Stimulated activated CD4-positive, alpha-beta T cell treated with anti-CD3 and anti-CD28 coated beads, Interleukin-2, amount 100 ng/mL, for 24 hours (primary cell): ENCODE measurements at regions not wholly inside any gene's neighbourhood (a gene's known extent, or its start where the extent isn't known, plus 50 kb on each side); places are given as distances from the start of the nearest gene placed in this dataset.

Experiments used
- DNase-seq, 2 donors: peaks; one replicate each; pipeline ENCODE4 v3.0.0-alpha.2; 2020

- DNase-seq = no peak
These were observed 736.4 kb upstream of the LRFN5 start for GRCh38 chr14:40870252-40870651.

- no peak for DNase-seq
These were observed 747.6 kb upstream of the LRFN5 start for GRCh38 chr14:40859055-40859454.

- no peak for DNase-seq
These were observed 751.3 kb upstream of the LRFN5 start for GRCh38 chr14:40855343-40855742.

DNA sequence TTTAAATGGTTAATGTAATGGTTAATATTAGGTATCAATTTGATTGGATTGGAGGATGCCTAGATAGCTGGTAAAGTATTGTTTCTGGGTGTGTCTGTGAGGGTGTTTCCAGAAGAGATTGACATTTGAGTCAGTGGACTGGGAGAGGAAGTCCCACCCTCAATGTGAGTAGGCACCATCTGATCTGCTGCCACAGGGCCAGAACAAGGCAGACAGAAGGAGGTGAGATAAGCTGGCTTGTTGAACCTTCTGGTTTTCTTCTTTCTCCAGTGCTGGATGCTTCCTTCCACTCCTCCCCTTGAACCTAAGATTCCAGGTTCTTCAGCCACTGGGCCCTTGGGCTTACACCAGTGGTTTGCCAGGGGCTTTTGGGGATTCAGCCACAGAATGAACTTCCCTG is 756.5 kb upstream of the LRFN5 start:
- DNase-seq = no peak

GRCh38 chr14:40847480-40847879 is 759.2 kb upstream of the LRFN5 start:
- DNase-seq = no peak

GRCh38 chr14:40842816-40843215 is 763.9 kb upstream of the LRFN5 start:
- no peak for DNase-seq

- DNase-seq = no peak
These were observed 764.8 kb upstream of the LRFN5 start for GRCh38 chr14:40841886-40842285.

- DNase-seq = no peak
These were observed 768.1 kb upstream of the LRFN5 start for GRCh38 chr14:40838601-40839000.

GRCh38 chr14:40806471-40806870 is 800.2 kb upstream of the LRFN5 start:
- no peak for DNase-seq

DNA sequence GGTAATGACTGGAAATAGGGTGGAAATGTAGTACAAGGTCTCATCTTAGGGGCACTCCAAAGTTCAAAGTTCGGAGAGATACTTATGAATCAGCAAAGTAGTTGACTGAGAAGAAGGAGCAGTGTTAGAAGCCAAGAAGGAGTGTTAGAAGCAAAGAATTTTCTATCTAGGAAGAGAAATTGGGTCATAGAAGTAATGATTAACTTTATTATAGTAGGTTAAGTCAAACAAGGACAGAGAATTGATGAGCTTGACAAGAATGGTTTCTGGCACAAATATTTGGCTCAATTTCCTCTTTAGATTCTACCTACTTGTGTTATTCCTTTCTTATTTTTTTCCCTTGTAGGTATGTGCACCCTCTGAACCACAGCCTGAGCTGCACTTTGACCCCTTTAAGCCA is 810.5 kb upstream of the LRFN5 start:
- no peak for DNase-seq

GRCh38 chr14:40784860-40785259 is 821.8 kb upstream of the LRFN5 start:
- DNase-seq = no peak

DNA sequence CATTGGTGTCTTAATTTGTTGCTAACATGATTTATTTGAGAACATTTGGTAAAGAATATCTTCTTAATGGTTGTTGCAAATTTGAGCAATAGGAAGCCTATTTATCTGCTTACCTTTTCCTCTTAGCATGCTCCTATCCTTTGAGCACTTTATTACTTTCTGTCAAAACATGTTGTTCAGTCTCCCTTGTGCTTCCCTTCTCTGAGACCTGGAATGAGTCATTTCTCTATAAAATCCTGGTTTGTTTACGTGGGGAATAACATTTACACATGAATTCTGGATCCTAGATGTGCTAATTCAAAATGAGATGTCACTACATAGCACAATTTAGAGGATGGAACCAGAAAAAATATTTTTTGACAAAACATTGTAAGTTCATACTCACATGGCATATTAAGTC is 844.0 kb upstream of the LRFN5 start:
- DNase-seq = no peak

- no peak for DNase-seq
These were observed 844.5 kb upstream of the LRFN5 start for GRCh38 chr14:40762177-40762576.

DNA sequence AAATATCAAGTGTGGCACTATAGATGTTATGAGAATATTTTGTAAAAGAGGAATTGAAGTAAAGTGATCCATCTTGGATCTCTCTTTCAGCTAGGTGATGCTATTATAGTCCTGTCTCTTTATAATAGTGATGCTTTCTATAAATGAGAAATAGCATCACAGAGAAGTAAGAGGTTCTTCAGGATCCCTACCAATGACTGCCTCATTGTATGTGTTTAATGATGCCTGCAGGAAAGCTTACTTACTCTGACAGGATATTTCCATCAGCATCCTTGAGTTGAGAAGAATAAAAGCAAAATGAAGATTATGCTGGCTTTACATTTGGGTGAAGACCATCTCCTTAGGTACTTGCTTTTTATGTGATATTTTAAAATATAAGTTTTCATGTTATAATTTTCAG is 846.0 kb upstream of the LRFN5 start:
- no peak for DNase-seq

GRCh38 chr14:40758076-40758475 is 848.6 kb upstream of the LRFN5 start:
- no peak for DNase-seq

GRCh38 chr14:40757376-40757950 is 849.2 kb upstream of the LRFN5 start:
- no peak for DNase-seq

DNA sequence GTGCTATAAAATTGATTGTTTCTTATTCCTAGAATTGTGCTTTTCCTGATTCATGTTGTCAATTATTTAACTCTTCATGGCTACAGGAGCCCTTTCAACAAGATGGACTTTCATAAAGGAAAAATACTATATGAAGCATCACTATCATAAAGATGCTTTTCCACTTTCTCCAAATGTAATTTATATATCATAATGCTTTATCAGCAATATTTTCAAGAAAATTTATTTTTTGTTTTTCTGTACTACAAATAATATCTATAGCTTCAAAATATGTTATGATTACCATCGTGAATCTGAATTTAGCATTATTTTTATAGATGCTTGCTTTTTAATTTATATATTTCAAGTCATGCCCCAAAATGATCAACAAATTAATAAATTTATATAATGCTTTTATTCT is 873.5 kb upstream of the LRFN5 start:
- no peak for DNase-seq

GRCh38 chr14:40727107-40727506 is 879.6 kb upstream of the LRFN5 start:
- DNase-seq = no peak

DNA sequence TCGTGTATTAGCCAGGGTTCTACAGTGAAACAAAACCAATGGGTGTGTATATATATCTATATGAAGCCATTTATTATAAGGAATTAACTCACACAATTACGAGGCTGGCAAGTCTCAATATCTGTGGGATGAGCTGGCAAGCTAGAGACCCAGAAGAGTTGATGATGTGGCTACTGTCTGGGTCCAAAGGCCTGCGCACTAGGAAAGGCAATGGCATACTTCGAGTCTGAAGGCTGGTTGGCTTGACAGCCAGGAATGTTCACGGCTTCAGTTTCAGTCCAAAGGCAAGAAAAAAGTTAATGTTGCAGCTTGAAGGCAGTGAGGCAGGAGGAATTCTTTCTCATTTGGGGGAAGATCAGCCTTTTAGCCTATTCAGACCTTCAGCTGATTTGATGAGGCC is 893.3 kb upstream of the LRFN5 start:
- no peak for DNase-seq

- no peak for DNase-seq
These were observed 909.4 kb upstream of the LRFN5 start for GRCh38 chr14:40697231-40697630.

- DNase-seq = no peak
These were observed 912.7 kb upstream of the LRFN5 start for GRCh38 chr14:40694023-40694422.

DNA sequence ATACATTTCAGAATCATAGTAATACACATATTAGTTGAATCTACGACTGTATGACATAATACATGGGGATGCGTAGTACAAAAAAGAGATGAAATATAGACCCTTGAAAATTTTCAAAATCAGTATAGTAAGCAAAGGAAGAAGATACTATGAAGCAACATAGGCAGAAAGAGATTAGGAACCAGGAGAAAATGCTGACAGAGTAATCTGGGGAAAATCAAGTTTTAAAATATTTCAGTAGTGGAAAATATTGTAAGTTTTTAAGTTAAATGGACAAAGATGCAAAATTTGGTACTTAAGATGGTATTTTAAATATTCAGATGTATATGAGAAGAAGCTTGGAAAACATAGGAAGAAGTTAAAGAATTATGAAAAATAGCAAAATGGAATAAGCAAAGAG is 915.6 kb upstream of the LRFN5 start:
- DNase-seq = no peak

DNA sequence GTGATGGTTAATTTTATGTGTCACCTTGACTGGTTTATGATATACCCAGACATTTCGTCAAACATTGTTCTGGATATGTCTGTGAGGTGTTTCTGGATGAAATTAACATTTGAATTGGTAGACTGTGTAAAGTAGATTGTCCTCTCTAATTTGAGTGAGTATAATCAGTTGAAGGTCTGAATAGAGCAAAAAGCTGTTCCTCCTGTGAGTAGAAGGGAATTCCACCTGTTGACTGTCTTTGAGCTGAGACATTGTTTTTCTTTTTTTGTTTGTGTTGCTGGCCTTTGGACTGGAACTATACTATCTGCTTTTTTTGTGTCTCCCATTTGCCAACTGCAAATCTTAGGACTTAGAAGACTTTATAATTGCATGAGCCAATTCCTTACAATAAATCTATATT is 920.9 kb upstream of the LRFN5 start:
- no peak for DNase-seq

GRCh38 chr14:40684328-40684727 is 922.3 kb upstream of the LRFN5 start:
- no peak for DNase-seq

DNA sequence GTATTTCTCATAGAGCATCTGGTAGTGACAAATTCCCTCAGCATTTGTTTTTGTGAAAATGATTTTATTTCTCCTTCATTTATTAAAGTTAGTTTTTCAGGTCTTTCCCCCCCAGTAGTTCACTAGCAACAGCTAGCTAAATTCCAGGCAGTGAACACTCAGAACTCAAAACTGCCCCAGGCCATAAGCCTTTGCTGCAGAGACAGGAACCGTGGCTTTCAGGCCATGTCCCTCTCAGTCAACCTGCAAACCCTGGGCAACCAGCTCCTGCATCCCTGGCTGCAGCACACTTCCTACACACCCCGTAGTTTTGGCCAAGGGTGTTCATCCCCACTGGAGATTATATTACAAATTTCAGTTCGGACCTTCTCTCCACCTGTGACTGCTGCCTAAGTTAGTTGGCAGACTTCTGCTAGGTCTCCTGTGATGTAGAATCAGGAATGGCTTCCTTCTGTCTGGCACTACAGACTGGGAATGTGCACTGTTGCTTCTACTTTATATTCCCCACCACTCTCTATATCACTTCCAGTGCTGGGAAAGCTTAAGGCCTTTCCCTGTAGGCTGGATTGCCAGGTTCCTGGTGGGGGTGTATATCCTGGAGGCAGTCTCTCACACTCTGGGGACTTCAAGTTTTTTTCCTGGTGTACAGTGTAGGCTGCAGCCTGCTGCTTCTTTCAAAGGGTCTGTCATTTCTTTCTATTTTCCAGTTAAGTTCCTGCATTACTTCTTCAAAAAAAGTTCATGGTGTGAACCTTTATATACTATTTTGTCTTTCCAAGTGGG is 924.4 kb upstream of the LRFN5 start:
- no peak for DNase-seq
